Ectodermal cell (in vitro differentiated cells): ENCODE measurements at regions not wholly inside any gene's neighbourhood (a gene's known extent, or its start where the extent isn't known, plus 50 kb on each side); places are given as distances from the start of the nearest gene placed in this dataset.
"Not testable (repeated sequence)": the region's sequence is repeated elsewhere in the genome, so short reads cannot be mapped to it uniquely, and the experiment has no call there.

Experiments used
- H3K27ac ChIP-seq: 2 replicates; pipeline ENCODE4 v1.7.0; 2013; ENCODE audit warnings: mild to moderate bottlenecking, low read depth, low read length; ENCODE audit not compliant: insufficient read depth, poor library complexity, severe bottlenecking
- H3K27me3 ChIP-seq: 2 replicates; pipeline ENCODE4 v1.7.0; 2013; ENCODE audit warnings: mild to moderate bottlenecking, low read length; ENCODE audit not compliant: insufficient read depth, control insufficient read depth, poor library complexity, severe bottlenecking
- H3K36me3 ChIP-seq: one replicate; pipeline ENCODE4 v1.7.0; 2013; ENCODE audit warnings: low read length; ENCODE audit not compliant: control insufficient read depth, insufficient read depth
- H3K4me1 ChIP-seq: one replicate; pipeline ENCODE4 v1.7.0; 2013; ENCODE audit warnings: low read length; ENCODE audit not compliant: control insufficient read depth, insufficient read depth
- H3K4me3 ChIP-seq: 2 replicates; pipeline ENCODE4 v1.7.0; 2013; ENCODE audit warnings: low read depth, low read length, control low read depth; ENCODE audit not compliant: insufficient read depth
- H3K9me3 ChIP-seq: 2 replicates; pipeline ENCODE4 v1.7.0; 2013; ENCODE audit warnings: mild to moderate bottlenecking, low read length, moderate library complexity; ENCODE audit not compliant: control insufficient read depth
- WGBS, 2 experiments: methylation state at CpG; one replicate each; pipeline ENCODE4 v1.1.7; 2013; ENCODE audit warnings: missing lambda C conversion rate in 2 of 2; 5-methylcytosine and 5-hydroxymethylcytosine counted together

DNA sequence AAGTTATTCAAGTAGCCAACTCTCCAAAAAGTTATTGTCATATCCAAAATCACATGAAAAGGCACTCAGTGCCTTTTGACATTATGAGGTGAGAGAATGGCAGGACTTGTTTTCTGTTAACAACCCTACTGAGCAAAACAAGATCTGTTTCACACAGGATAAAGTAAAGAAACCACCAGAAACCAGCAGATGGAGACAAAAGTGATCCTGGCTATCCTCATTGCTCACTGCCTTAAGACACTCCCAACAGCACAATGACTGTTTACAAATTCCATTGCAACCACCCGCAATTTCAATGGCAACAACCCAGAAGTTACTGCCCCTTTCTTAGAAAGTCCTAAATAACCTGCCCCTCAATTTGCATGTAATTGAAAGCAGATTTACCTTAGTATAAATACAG lies 352.6 kb upstream of the NDN start:
- 47 to 60% methylated on average over 1 of the region's 1 CpG for WGBS, 2 experiments
- H3K4me1 ChIP-seq, result no peaks in the 10 kb centered on the region
- no peaks in the 10 kb centered on the region for H3K27me3 ChIP-seq
- no peak overlapping the region for H3K27ac ChIP-seq
- no peaks in the 10 kb centered on the region for H3K36me3 ChIP-seq
- H3K9me3 ChIP-seq, result no peaks in the 10 kb centered on the region
- no peak overlapping the region for H3K4me3 ChIP-seq

DNA sequence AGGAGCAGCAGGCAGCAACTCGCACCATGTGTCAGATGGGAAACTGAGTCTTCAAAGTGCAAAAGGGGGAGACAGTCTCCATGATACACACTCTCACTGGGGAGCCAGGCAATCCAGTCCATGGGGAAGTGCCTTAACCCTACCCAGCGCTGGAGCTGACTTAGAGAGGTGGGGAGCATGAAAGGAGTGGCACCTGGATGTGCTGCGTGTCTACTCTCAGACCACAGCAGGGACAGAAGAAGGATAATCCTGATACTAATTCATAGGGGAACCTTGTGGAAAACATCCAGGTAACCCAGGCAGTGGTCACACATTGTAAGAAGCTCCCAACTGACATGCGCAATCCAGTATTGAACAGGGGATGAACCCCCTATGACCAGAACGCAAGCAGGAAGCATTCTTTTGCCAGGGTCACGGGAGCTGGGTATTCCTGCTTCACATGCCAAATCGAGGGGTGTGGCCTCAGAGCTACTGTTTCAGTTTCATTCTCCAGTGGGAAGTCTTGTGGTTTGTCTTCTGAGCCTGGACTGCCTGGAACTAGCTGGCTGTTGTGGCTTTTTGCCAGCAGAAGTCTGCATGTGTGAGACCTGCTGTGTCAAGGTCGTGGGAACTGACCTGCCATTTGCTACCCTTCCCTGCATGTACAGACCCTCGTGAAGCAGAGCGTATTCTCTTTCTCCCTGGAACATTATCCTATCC lies 367.6 kb upstream of the NDN start:
- Histone ChIP-seq H3K4me1 (no peaks in the 10 kb centered on the region), H3K27ac (no peak overlapping the region), H3K36me3 (no peaks in the 10 kb centered on the region), H3K27me3 (no peaks in the 10 kb centered on the region), H3K4me3 (no peak overlapping the region), H3K9me3 (no peaks in the 10 kb centered on the region)
- WGBS, 2 experiments, result 78 to 79% methylated on average over 10 of the region's 10 CpGs

DNA sequence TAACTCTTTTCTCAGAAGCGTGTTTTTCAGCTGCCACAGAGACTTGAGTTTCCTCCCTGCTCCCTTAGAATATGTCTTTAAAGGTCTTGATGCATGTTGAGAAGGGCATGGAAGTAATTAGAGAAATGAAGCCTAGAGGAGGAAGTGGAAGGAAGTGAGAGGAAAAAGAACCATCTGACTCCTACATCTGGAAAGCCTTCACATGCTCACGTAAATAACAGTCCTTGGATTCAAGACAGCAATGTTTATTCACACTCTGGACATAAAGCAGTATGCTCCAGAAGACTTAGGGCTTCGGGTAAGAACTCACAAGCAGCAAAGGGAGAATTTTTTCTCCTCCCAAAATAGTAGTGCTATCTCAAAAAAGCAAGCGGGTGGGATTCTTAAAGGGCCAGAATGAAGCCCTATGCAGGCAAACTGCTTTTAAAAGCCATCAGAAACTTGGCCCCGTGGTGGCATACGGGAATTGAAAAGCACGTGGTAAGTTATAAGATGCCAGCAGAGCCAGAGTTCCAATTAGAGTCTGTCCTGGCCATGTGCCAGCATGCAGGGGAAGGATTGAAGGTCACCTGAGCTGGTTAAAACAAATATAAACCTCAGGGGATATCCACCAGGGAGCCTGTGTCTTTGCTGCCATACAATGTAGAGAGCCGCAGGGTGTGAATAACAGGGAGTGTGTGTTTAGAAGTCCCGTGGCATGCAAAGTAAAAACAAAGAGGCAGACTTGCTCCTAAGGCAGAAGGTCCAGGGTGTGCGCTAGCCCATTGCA lies 380.8 kb upstream of the NDN start:
- WGBS, 2 experiments, result 64 to 66% methylated on average over 10 of the region's 10 CpGs
- Histone ChIP-seq H3K9me3 (no peaks in the 10 kb centered on the region), H3K27ac (no peak overlapping the region), H3K27me3 (no peaks in the 10 kb centered on the region), H3K4me1 (no peaks in the 10 kb centered on the region), H3K4me3 (no peak overlapping the region), H3K36me3 (no peaks in the 10 kb centered on the region)

DNA sequence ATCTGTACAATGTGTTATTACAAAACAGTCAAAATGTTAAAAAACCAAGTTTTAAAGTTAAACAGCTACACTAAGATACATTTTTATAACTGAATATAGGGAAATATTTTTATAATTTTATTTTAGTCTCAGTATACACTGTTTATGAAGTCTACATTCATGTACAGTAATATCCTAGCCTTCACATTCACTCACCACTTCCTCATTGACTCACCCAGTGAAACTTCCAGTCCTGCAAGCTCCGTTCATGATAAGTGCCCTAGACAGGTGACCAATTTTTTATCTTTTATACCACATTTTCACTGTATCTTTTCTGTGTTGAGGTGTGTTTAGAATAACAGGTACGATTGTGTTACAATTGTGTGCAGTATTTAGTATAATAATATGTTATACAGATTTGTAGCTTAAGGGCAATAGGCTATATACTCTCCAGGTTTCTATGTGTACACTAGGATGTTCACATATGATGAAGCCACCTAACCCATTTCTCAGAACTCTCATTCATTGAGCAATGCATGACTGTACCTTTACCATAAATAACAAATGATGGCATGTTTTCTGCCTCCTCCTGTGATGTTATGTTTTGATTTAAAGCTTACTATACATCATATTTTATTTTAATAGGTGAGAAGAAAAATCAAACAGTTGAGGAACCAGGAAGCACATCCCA lies 388.4 kb upstream of the NDN start:
- Histone ChIP-seq H3K4me1 (no peaks in the 10 kb centered on the region), H3K36me3 (no peaks in the 10 kb centered on the region), H3K9me3 (peaks cover 2% of the 10 kb centered on the region), H3K4me3 (no peak overlapping the region), H3K27me3 (no peaks in the 10 kb centered on the region), H3K27ac (no peak overlapping the region)
- WGBS, 2 experiments, result 80 to 83% methylated on average over 1 to 2 of the region's 2 CpGs

- H3K9me3 ChIP-seq, result peaks cover 2% of the 10 kb centered on the region
- H3K36me3 ChIP-seq, result no peaks in the 10 kb centered on the region
- no peaks in the 10 kb centered on the region for H3K4me1 ChIP-seq
- WGBS, 2 experiments, result 88 to 94% methylated on average over 1 of the region's 1 CpG
- H3K27ac ChIP-seq, result no peak overlapping the region
- no peak overlapping the region for H3K4me3 ChIP-seq
- H3K27me3 ChIP-seq, result no peaks in the 10 kb centered on the region
These were observed 389.1 kb upstream of the NDN start for GRCh38 chr15:24076090-24076784.

DNA sequence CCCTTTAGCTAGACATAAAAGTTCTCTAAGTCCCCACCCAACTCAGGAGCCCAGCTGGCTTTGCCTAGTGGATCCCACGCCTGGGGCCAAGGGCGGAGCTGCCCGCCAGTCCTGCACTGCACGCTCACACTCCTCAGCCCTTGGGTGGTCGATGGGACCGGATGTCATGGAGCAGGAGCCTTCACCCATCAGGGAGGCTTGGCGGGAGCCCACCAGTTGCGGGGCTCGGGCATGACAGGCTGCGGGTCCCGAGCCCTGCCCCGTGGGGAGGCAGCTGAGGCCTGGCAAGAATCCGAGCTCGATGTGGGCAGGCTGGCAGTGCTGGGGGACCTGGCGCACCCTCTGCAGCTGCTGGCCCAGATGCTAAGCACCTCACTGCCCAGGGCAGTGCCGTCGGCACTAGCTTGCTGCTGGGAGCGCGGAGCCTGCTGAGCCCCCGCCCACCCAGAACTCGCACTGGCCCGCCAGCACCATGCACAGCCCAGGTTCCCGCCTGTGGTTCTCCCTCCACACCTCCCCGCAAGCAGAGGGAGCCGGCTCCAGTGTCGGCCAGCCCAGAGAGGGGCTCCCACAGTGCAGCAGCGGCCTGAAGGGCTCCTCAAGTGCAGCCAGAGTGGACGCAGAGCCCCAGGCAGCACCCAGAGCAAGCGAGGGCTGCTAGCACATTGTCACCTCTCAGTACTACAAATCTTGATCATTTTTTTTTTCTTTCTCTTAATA lies 391.4 kb upstream of the NDN start:
- Histone ChIP-seq H3K36me3 (no peaks in the 10 kb centered on the region), H3K9me3 (peaks cover 2% of the 10 kb centered on the region), H3K4me1 (no peaks in the 10 kb centered on the region), H3K27me3 (no peaks in the 10 kb centered on the region), H3K27ac (no peak overlapping the region), H3K4me3 (no peak overlapping the region)
- WGBS, 2 experiments, result 92 to 93% methylated on average over 29 of the region's 29 CpGs

GRCh38 chr15:24088941-24089340 lies 401.8 kb upstream of the NDN start:
- not testable (repeated sequence) for H3K9me3 ChIP-seq, H3K4me3 ChIP-seq, H3K27ac ChIP-seq, H3K27me3 ChIP-seq, H3K4me1 ChIP-seq, H3K36me3 ChIP-seq
- WGBS, 2 experiments, result 38% methylated on average over 1 of the region's 1 CpG; no CpG with 5 or more reads in 1 of the 2 experiments

- not testable (repeated sequence) for H3K27ac ChIP-seq, H3K4me1 ChIP-seq, H3K9me3 ChIP-seq, H3K36me3 ChIP-seq, H3K27me3 ChIP-seq, H3K4me3 ChIP-seq
- WGBS, 2 experiments, result 45 to 60% methylated on average over 24 of the region's 30 CpGs
These were observed 414.4 kb upstream of the NDN start for GRCh38 chr15:24101503-24101902.

DNA sequence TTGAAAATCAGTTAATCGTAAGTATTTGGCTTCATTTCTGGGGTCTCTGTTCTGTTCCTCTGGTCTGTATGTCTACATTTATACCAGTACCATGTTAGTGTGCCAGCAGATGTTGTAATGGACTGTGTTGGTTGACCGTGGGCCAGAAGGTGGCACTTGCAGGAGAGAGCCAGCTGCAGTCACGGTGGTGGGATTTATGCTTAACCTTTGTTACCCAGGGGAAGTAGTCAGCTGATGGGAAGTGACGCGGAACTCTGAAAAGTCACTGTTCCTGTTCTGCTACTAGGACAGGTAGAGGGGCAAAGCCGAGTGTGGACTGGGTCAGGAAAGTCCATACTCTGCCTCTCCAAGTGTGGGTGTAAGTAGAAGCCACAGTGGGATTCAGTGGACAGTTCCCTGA lies 420.4 kb upstream of the NDN start:
- not testable (repeated sequence) for H3K4me1 ChIP-seq, H3K4me3 ChIP-seq, H3K27ac ChIP-seq, H3K9me3 ChIP-seq, H3K27me3 ChIP-seq, H3K36me3 ChIP-seq
- 79 to 81% methylated on average over 5 of the region's 6 CpGs for WGBS, 2 experiments
